Fibroblast of the aortic adventitia (primary cell): ENCODE measurements at regions not wholly inside any gene's neighbourhood (a gene's known extent, or its start where the extent isn't known, plus 50 kb on each side); places are given as distances from the start of the nearest gene placed in this dataset.

ENCODE experiments used
- DNase-seq: peaks from one replicate; pipeline ENCODE4 v3.0.0-alpha.2; 2010; ENCODE audit warnings: low read depth
- H3K4me3 ChIP-seq: 2 replicates; pipeline ENCODE4 v1.5.1; 2011; ENCODE audit warnings: low read depth, mild to moderate bottlenecking, control low read depth, low read length, moderate library complexity
- CTCF ChIP-seq: IDR thresholded peaks from 2 replicates; pipeline ENCODE4 v1.5.1; 2011; ENCODE audit warnings: mild to moderate bottlenecking, low read length, control low read depth, inconsistent platforms; ENCODE audit not compliant: insufficient read depth

- peak; percentile 19 for DNase-seq
- H3K4me3 ChIP-seq, result peak overlapping the region; percentile 55
- no peak for TF ChIP-seq CTCF
Observed at GRCh38 chrX:131764216-131764615, 220.3 kb downstream of the OR13H1 start.

- peak; percentile 50 for TF ChIP-seq CTCF
- peak; percentile 91 for DNase-seq
Observed at GRCh38 chrX:131778269-131779218, 234.7 kb downstream of the OR13H1 start.

GRCh38 chrX:131779306-131779705 is 235.4 kb downstream of the OR13H1 start:
- H3K4me3 ChIP-seq, result peak overlapping the region; percentile 57
- TF ChIP-seq CTCF, result no peak
- no peak for DNase-seq

More at GRCh38 chrX:131778269-131779218, 234.7 kb downstream of the OR13H1 start:
- peak overlapping the region; percentile 57 for H3K4me3 ChIP-seq

GRCh38 chrX:131779741-131780140 is 235.9 kb downstream of the OR13H1 start:
- no peak for DNase-seq
- TF ChIP-seq CTCF, result no peak
- no peak overlapping the region for H3K4me3 ChIP-seq

- DNase-seq, result no peak
- H3K4me3 ChIP-seq, result no peak overlapping the region
- no peak for TF ChIP-seq CTCF
Observed at GRCh38 chrX:131782646-131783045, 238.8 kb downstream of the OR13H1 start.

GRCh38 chrX:131783555-131784308 is 239.4 kb upstream of the STK26 start:
- peak; percentile 50 for TF ChIP-seq CTCF
- H3K4me3 ChIP-seq, result peak overlapping the region; percentile 19
- peak; percentile 97 for DNase-seq
